ENCODE measurements at regions not wholly inside any gene's neighbourhood (a gene's known extent, or its start where the extent isn't known, plus 50 kb on each side); places are given as distances from the start of the nearest gene placed in this dataset.

- Histone ChIP-seq H2AFZ (ENCODE audit: low read length) (no peak overlapping the region), H3K27me3 (replicated peaks; ENCODE audit: insufficient read depth, low read length) (no peaks in the 10 kb centered on the region), H4K20me1 (ENCODE audit: insufficient read depth, low read length) (no peaks in the 10 kb centered on the region), H3K4me3 (ENCODE audit: low read length) (no peak overlapping the region), H3F3A (ENCODE audit: insufficient read depth, low read length) (no peaks in the 10 kb centered on the region), H3K9me2 (replicated peaks; ENCODE audit: insufficient read depth, low read length) (no peaks in the 10 kb centered on the region), H3K9ac (ENCODE audit: low read length) (no peak overlapping the region), H3K36me3 (replicated peaks; ENCODE audit: insufficient read depth, low read length) (no peaks in the 10 kb centered on the region), H3K79me2 (ENCODE audit: low read length) (no peaks in the 10 kb centered on the region), H3K4me2 (ENCODE audit: low read depth, low read length) (no peak overlapping the region), H3K4me1 (ENCODE audit: low read length) (no peaks in the 10 kb centered on the region), H3K9me3 (replicated peaks; ENCODE audit: insufficient read depth, low read length) (no peaks in the 10 kb centered on the region), H3K27ac (ENCODE audit: low read length) (no peak overlapping the region)
- DNase-seq, result no peak
- TF ChIP-seq EZH2phosphoT487 (IDR thresholded peaks at IDR 0.05; ENCODE audit: low read length) (no peak), CTCF (IDR thresholded peaks at IDR 0.05; ENCODE audit: low read length) (no peak), EZH2 (optimal IDR thresholded peaks at IDR 0.05; ENCODE audit: low read depth, low read length) (no peak)
Observed at GRCh38 chr3:117400303-117400702, 690.7 kb downstream of the TUSC7 start.

GRCh38 chr3:117404141-117404540 lies 694.6 kb downstream of the TUSC7 start:
- Histone ChIP-seq H3K79me2 (ENCODE audit: low read length) (no peaks in the 10 kb centered on the region), H3K9ac (ENCODE audit: low read length) (no peak overlapping the region), H3F3A (ENCODE audit: insufficient read depth, low read length) (no peaks in the 10 kb centered on the region), H3K4me1 (ENCODE audit: low read length) (no peaks in the 10 kb centered on the region), H3K9me3 (replicated peaks; ENCODE audit: insufficient read depth, low read length) (no peaks in the 10 kb centered on the region), H3K27ac (ENCODE audit: low read length) (no peak overlapping the region), H4K20me1 (ENCODE audit: insufficient read depth, low read length) (no peaks in the 10 kb centered on the region), H2AFZ (ENCODE audit: low read length) (no peak overlapping the region), H3K4me2 (ENCODE audit: low read depth, low read length) (no peak overlapping the region), H3K27me3 (replicated peaks; ENCODE audit: insufficient read depth, low read length) (no peaks in the 10 kb centered on the region), H3K4me3 (ENCODE audit: low read length) (no peak overlapping the region), H3K9me2 (replicated peaks; ENCODE audit: insufficient read depth, low read length) (no peaks in the 10 kb centered on the region), H3K36me3 (replicated peaks; ENCODE audit: insufficient read depth, low read length) (no peaks in the 10 kb centered on the region)
- TF ChIP-seq EZH2phosphoT487 (IDR thresholded peaks at IDR 0.05; ENCODE audit: low read length) (no peak), CTCF (IDR thresholded peaks at IDR 0.05; ENCODE audit: low read length) (no peak), EZH2 (optimal IDR thresholded peaks at IDR 0.05; ENCODE audit: low read depth, low read length) (no peak)
- DNase-seq, result no peak

- Histone ChIP-seq H3K4me1 (ENCODE audit: low read length) (no peaks in the 10 kb centered on the region), H3K4me3 (ENCODE audit: low read length) (no peak overlapping the region), H3K79me2 (ENCODE audit: low read length) (no peaks in the 10 kb centered on the region), H3K9me2 (replicated peaks; ENCODE audit: insufficient read depth, low read length) (no peaks in the 10 kb centered on the region), H3K9me3 (replicated peaks; ENCODE audit: insufficient read depth, low read length) (no peaks in the 10 kb centered on the region), H3K9ac (ENCODE audit: low read length) (no peak overlapping the region), H3K27ac (ENCODE audit: low read length) (no peak overlapping the region), H3K4me2 (ENCODE audit: low read depth, low read length) (no peak overlapping the region), H4K20me1 (ENCODE audit: insufficient read depth, low read length) (no peaks in the 10 kb centered on the region), H2AFZ (ENCODE audit: low read length) (no peak overlapping the region), H3K27me3 (replicated peaks; ENCODE audit: insufficient read depth, low read length) (no peaks in the 10 kb centered on the region), H3F3A (ENCODE audit: insufficient read depth, low read length) (no peaks in the 10 kb centered on the region), H3K36me3 (replicated peaks; ENCODE audit: insufficient read depth, low read length) (no peaks in the 10 kb centered on the region)
- DNase-seq, result no peak
- TF ChIP-seq EZH2phosphoT487 (IDR thresholded peaks at IDR 0.05; ENCODE audit: low read length), result no peak
- TF ChIP-seq CTCF (IDR thresholded peaks at IDR 0.05; ENCODE audit: low read length), result no peak
- TF ChIP-seq EZH2 (optimal IDR thresholded peaks at IDR 0.05; ENCODE audit: low read depth, low read length), result no peak
Observed at GRCh38 chr3:117404730-117405129, 695.2 kb downstream of the TUSC7 start.

Data from MM.1S (cell line).